WTC11 (cell line): ENCODE measurements at regions not wholly inside any gene's neighbourhood (a gene's known extent, or its start where the extent isn't known, plus 50 kb on each side); places are given as distances from the start of the nearest gene placed in this dataset.

Experiments
- ATAC-seq: fragments of 200-7000 bp; cut with Tn5 transposase; 2 replicates; pipeline ENCODE4 v1.10.0; 2021; ENCODE audit warnings: mild to moderate bottlenecking, moderate library complexity
- CTCF ChIA-PET: fragments of 300-600 bp; sonication (Branson Sonifier 250); formaldehyde crosslinking; loops from one replicate; lab custom pipeline; 2021; ENCODE audit warnings: antibody characterized with exemption; lab: Charles Lee
- POLR2A ChIA-PET: fragments of 350-600 bp; sonication (Branson Sonifier 250); formaldehyde crosslinking; loops from one replicate; lab custom pipeline; 2021; ENCODE audit warnings: antibody characterized with exemption; lab: Charles Lee
- DNase-seq: peaks from one replicate; pipeline ENCODE4 v3.0.0; 2021; ENCODE audit warnings: low spot score
- H3K27ac Mint-ChIP-seq: 2 replicates; pipeline ENCODE4 v1.8.0; 2021; ENCODE audit warnings: mixed read lengths
- H3K27me3 Mint-ChIP-seq: 2 replicates; pipeline ENCODE4 v1.8.0; 2021; ENCODE audit warnings: low read depth, mild to moderate bottlenecking, moderate library complexity, mixed read lengths
- H3K36me3 Mint-ChIP-seq: 2 replicates; pipeline ENCODE4 v1.8.0; 2021; ENCODE audit warnings: mixed read lengths
- H3K4me1 Mint-ChIP-seq: 2 replicates; pipeline ENCODE4 v1.8.0; 2022; ENCODE audit warnings: mixed read lengths
- H3K4me3 Mint-ChIP-seq: 2 replicates; pipeline ENCODE4 v1.8.0; 2021; ENCODE audit warnings: mild to moderate bottlenecking, moderate library complexity, mixed read lengths
- H3K9me3 Mint-ChIP-seq: 2 replicates; pipeline ENCODE4 v1.8.0; 2021; ENCODE audit warnings: mixed read lengths
- ATF1 ChIP-seq: sonication (generic); formaldehyde crosslinking; IDR thresholded peaks from 2 replicates; pipeline ENCODE4 v1.8.1; 2023; ENCODE audit warnings: mild to moderate bottlenecking, moderate library complexity, missing genetic modification reagents
- CBFB ChIP-seq: sonication (generic); formaldehyde crosslinking; IDR thresholded peaks from 2 replicates; pipeline ENCODE4 v1.8.1; 2022; ENCODE audit warnings: mild to moderate bottlenecking, low read depth, missing genetic modification reagents
- E2F1 ChIP-seq: sonication (generic); formaldehyde crosslinking; IDR thresholded peaks from 2 replicates; pipeline ENCODE4 v1.8.0; 2022; ENCODE audit warnings: mild to moderate bottlenecking, missing genetic modification reagents
- FOXJ3 ChIP-seq: sonication (generic); formaldehyde crosslinking; IDR thresholded peaks from 2 replicates; pipeline ENCODE4 v1.9.0; 2021; ENCODE audit warnings: missing genetic modification reagents, mild to moderate bottlenecking, borderline replicate concordance
- NFYB ChIP-seq: sonication (generic); formaldehyde crosslinking; conservative IDR thresholded peaks from 2 replicates; pipeline ENCODE4 v1.8.0; 2022; ENCODE audit warnings: low read depth, missing genetic modification reagents
- NR2C2 ChIP-seq: sonication (generic); formaldehyde crosslinking; IDR thresholded peaks from 2 replicates; pipeline ENCODE4 v1.8.0; 2022; ENCODE audit warnings: mild to moderate bottlenecking, missing genetic modification reagents
- OVOL2 ChIP-seq: fragments of 250-450 bp; sonication (Bioruptor Pico); IDR thresholded peaks from 2 replicates; pipeline ENCODE4 v1.9.0; 2021; ENCODE audit warnings: mild to moderate bottlenecking, borderline replicate concordance
- TEAD4 ChIP-seq: sonication (generic); formaldehyde crosslinking; IDR thresholded peaks from 2 replicates; pipeline ENCODE4 v1.8.0; 2022; ENCODE audit warnings: mild to moderate bottlenecking, missing genetic modification reagents
- ZBTB43 ChIP-seq: sonication (generic); formaldehyde crosslinking; IDR thresholded peaks from 2 replicates; pipeline ENCODE4 v1.8.1; 2023; ENCODE audit warnings: mild to moderate bottlenecking, missing genetic modification reagents
- ZMAT4 ChIP-seq: fragments of 250-450 bp; sonication (Bioruptor Pico); IDR thresholded peaks from 2 replicates; pipeline ENCODE4 v1.9.0; 2021; ENCODE audit warnings: mild to moderate bottlenecking
- ZNF121 ChIP-seq: sonication (generic); formaldehyde crosslinking; IDR thresholded peaks from 2 replicates; pipeline ENCODE4 v1.8.0; 2023; ENCODE audit warnings: missing genetic modification reagents
- ZNF317 ChIP-seq: sonication (generic); formaldehyde crosslinking; IDR thresholded peaks from 2 replicates; pipeline ENCODE4 v1.8.1; 2023; ENCODE audit warnings: low read depth, mild to moderate bottlenecking, moderate library complexity, missing genetic modification reagents, borderline replicate concordance
- ZNF416 ChIP-seq: fragments of 250-450 bp; sonication (Bioruptor Pico); IDR thresholded peaks from 2 replicates; pipeline ENCODE4 v1.9.0; 2021; ENCODE audit warnings: mild to moderate bottlenecking, inconsistent platforms
- ZNF512 ChIP-seq: sonication (generic); formaldehyde crosslinking; IDR thresholded peaks from 2 replicates; pipeline ENCODE4 v1.8.1; 2022; ENCODE audit warnings: missing genetic modification reagents, borderline replicate concordance
- ZSCAN18 ChIP-seq: fragments of 250-450 bp; sonication (Bioruptor Pico); IDR thresholded peaks from 2 replicates; pipeline ENCODE4 v2.1.2; 2022; ENCODE audit warnings: mild to moderate bottlenecking, moderate library complexity
- TF ChIP-seq, protein P1 (sequence below): sonication (generic); formaldehyde crosslinking; IDR thresholded peaks from 2 replicates; pipeline ENCODE4 v1.8.0; 2023; ENCODE audit warnings: mild to moderate bottlenecking, missing genetic modification reagents
- TF ChIP-seq, protein P2 (sequence below): sonication (generic); formaldehyde crosslinking; IDR thresholded peaks from 2 replicates; pipeline ENCODE4 v1.8.1; 2023; ENCODE audit warnings: mild to moderate bottlenecking, missing genetic modification reagents
- TF ChIP-seq, protein P3 (sequence below): sonication (generic); formaldehyde crosslinking; IDR thresholded peaks from 2 replicates; pipeline ENCODE4 v1.8.1; 2023; ENCODE audit warnings: mild to moderate bottlenecking, moderate library complexity, missing genetic modification reagents

DNA sequence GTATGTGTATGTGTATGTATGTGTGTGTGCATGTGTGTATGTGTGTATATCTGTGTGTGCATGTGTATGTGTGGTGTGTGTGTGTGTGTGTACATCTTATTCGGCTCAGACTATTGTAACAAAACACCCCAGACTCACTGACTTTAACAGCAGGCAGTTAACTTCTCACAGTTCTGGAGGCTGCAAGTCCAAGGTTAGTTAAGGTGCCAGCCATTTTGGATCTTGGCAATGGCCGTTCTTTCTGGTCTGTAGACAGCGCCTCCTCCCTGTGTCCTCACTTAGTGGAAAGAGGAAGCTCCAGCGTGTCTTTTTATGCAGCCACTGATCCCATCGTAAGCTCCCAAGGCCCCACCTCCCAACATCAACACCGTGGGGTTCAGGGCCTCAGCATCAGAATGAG is 128.3 kb upstream of the THBS2 start:
- TF ChIP-seq ZMAT4 (no peak), E2F1 (no peak), ZNF317 (CRISPR knock-in tag) (no peak)
- TF ChIP-seq, protein P1, sequence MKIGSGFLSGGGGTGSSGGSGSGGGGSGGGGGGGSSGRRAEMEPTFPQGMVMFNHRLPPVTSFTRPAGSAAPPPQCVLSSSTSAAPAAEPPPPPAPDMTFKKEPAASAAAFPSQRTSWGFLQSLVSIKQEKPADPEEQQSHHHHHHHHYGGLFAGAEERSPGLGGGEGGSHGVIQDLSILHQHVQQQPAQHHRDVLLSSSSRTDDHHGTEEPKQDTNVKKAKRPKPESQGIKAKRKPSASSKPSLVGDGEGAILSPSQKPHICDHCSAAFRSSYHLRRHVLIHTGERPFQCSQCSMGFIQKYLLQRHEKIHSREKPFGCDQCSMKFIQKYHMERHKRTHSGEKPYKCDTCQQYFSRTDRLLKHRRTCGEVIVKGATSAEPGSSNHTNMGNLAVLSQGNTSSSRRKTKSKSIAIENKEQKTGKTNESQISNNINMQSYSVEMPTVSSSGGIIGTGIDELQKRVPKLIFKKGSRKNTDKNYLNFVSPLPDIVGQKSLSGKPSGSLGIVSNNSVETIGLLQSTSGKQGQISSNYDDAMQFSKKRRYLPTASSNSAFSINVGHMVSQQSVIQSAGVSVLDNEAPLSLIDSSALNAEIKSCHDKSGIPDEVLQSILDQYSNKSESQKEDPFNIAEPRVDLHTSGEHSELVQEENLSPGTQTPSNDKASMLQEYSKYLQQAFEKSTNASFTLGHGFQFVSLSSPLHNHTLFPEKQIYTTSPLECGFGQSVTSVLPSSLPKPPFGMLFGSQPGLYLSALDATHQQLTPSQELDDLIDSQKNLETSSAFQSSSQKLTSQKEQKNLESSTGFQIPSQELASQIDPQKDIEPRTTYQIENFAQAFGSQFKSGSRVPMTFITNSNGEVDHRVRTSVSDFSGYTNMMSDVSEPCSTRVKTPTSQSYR = no peak
- no peaks in the 10 kb centered on the region for H3K4me1 Mint-ChIP-seq
- ATAC-seq = no peak
- peaks cover 3% of the 10 kb centered on the region for H3K36me3 Mint-ChIP-seq
- H3K27ac Mint-ChIP-seq = no peak overlapping the region
- no peak for DNase-seq
- POLR2A ChIA-PET = no interaction called here
- H3K9me3 Mint-ChIP-seq = peaks cover 23% of the 10 kb centered on the region
- CTCF ChIA-PET = no interaction called here
- no peaks in the 10 kb centered on the region for H3K27me3 Mint-ChIP-seq
- no peak overlapping the region for H3K4me3 Mint-ChIP-seq

GRCh38 chr6:169380493-169380892 is 126.8 kb upstream of the THBS2 start:
- Mint-ChIP-seq H3K9me3 (peaks cover 35% of the 10 kb centered on the region), H3K36me3 (peaks cover 14% of the 10 kb centered on the region), H3K4me1 (no peaks in the 10 kb centered on the region), H3K27ac (no peak overlapping the region), H3K4me3 (no peak overlapping the region), H3K27me3 (no peaks in the 10 kb centered on the region; the same call in 1 of the 2 replicates)
- ATAC-seq = no peak
- CTCF ChIA-PET = no interaction called here
- DNase-seq = no peak
- POLR2A ChIA-PET = no interaction called here
- TF ChIP-seq ZBTB43 (no peak), ZNF121 (CRISPR knock-in tag) (no peak), OVOL2 (CRISPR knock-in tag) (no peak), FOXJ3 (CRISPR knock-in tag) (no peak), ZNF416 (CRISPR knock-in tag) (no peak), ZSCAN18 (CRISPR knock-in tag) (no peak), ZMAT4 (no peak)

GRCh38 chr6:169379495-169380070 is 125.9 kb upstream of the THBS2 start:
- DNase-seq (no peak), ATAC-seq (no peak)
- CTCF ChIA-PET = no interaction called here
- POLR2A ChIA-PET = no interaction called here
- Mint-ChIP-seq H3K36me3 (peaks cover 21% of the 10 kb centered on the region), H3K9me3 (peaks cover 44% of the 10 kb centered on the region), H3K4me1 (no peaks in the 10 kb centered on the region), H3K27ac (no peak overlapping the region), H3K27me3 (no peaks in the 10 kb centered on the region; the same call in 1 of the 2 replicates), H3K4me3 (no peak overlapping the region)
- TF ChIP-seq ATF1 (CRISPR knock-in tag) (no peak), NFYB (no peak), ZNF512 (CRISPR knock-in tag) (no peak), CBFB (CRISPR knock-in tag) (no peak), NR2C2 (CRISPR knock-in tag) (no peak), TEAD4 (CRISPR knock-in tag) (no peak), FOXJ3 (CRISPR knock-in tag) (no peak)
- TF ChIP-seq, protein P2, sequence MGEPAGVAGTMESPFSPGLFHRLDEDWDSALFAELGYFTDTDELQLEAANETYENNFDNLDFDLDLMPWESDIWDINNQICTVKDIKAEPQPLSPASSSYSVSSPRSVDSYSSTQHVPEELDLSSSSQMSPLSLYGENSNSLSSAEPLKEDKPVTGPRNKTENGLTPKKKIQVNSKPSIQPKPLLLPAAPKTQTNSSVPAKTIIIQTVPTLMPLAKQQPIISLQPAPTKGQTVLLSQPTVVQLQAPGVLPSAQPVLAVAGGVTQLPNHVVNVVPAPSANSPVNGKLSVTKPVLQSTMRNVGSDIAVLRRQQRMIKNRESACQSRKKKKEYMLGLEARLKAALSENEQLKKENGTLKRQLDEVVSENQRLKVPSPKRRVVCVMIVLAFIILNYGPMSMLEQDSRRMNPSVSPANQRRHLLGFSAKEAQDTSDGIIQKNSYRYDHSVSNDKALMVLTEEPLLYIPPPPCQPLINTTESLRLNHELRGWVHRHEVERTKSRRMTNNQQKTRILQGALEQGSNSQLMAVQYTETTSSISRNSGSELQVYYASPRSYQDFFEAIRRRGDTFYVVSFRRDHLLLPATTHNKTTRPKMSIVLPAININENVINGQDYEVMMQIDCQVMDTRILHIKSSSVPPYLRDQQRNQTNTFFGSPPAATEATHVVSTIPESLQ = no peak
- TF ChIP-seq, protein P3, sequence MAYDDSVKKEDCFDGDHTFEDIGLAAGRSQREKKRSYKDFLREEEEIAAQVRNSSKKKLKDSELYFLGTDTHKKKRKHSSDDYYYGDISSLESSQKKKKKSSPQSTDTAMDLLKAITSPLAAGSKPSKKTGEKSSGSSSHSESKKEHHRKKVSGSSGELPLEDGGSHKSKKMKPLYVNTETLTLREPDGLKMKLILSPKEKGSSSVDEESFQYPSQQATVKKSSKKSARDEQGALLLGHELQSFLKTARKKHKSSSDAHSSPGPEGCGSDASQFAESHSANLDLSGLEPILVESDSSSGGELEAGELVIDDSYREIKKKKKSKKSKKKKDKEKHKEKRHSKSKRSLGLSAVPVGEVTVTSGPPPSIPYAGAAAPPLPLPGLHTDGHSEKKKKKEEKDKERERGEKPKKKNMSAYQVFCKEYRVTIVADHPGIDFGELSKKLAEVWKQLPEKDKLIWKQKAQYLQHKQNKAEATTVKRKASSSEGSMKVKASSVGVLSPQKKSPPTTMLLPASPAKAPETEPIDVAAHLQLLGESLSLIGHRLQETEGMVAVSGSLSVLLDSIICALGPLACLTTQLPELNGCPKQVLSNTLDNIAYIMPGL = no peak
